ENCODE measurements at regions not wholly inside any gene's neighbourhood (a gene's known extent, or its start where the extent isn't known, plus 50 kb on each side); places are given as distances from the start of the nearest gene placed in this dataset.

DNA sequence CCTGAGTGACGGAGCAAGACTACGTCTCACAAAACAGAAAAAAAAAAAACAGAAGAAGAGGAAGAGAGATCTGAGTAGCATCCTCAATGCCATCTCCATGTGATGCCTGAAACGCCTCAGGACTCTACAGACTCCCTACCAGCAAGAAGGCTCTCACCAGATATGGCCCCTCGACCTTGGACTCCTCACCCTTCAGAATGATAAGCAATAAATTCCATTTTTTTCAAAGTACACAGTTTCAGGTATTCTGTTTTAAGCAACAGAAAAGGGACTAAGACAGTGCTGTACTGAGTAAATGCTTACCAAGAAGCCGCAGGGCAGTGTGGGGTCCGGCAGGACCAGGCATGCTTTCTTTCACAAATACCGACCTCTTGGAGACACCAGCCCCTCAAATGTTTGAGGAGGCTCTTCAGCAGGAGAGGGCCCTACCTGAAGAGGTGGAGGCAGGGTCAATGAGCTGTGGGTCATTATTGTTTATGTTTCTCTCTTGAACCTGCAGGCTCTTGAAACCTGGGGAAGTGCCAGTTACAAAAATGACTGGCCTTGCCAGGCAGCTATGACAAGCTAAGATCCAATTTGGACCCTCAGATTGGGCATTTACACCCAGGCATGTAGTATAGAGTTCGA, 204.1 kb upstream of the LYZL1 start:
- ChIA-PET CTCF (no interaction called here), POLR2A (no interaction called here), RAD21 (ENCODE audit: low non-redundant PET in 1 of 2, low total read pairs in 2 of 2, uncharacterized antibody in 2 of 2, unreplicated experiment in 2 of 2) (no interaction called here)
- Histone ChIP-seq H3K9me2 (ENCODE audit: insufficient read depth) (no peaks in the 10 kb centered on the region), H3K9ac (ENCODE audit: low read length) (no peak overlapping the region), H3K36me3 (ENCODE audit: control insufficient read depth in 1 of 2, insufficient read depth in 2 of 2, low read length in 2 of 2) (no peaks in the 10 kb centered on the region), H4K20me1 (ENCODE audit: insufficient read depth) (no peaks in the 10 kb centered on the region), H3K9me3 (ENCODE audit: control insufficient read depth in 1 of 2, insufficient read depth in 1 of 2, low read depth in 1 of 2, low read length in 2 of 2) (no peaks in the 10 kb centered on the region), H3K79me2 (ENCODE audit: insufficient read depth, low read length) (no peaks in the 10 kb centered on the region), H3K27ac (ENCODE audit: low read depth, low read length) (no peak overlapping the region), H3K4me1 (ENCODE audit: control insufficient read depth in 1 of 2, insufficient read depth in 2 of 2, low read length in 2 of 2) (no peaks in the 10 kb centered on the region), H2AFZ (ENCODE audit: low read depth, low read length, poor library complexity, severe bottlenecking) (no peak overlapping the region), H3K4me3 (replicated peaks in 1 of 2; ENCODE audit: low read depth in 1 of 2, low read length in 2 of 2) (no peak overlapping the region), H3K4me2 (ENCODE audit: low read length) (no peak overlapping the region), H3K27me3 (ENCODE audit: insufficient read depth, low read length) (no peaks in the 10 kb centered on the region)
- intact Hi-C loops (cut with micrococcal nuclease), result no loop called here
- DNase-seq (ENCODE audit: low read depth, low spot score), result no peak
- BruUV-seq (replicated peaks), result no TSS peak
- ATAC-seq, result no peak
- no peak for TF ChIP-seq FOSL1 (IDR thresholded peaks at IDR 0.05; ENCODE audit: low read depth)
- TF ChIP-seq RAD21 (IDR thresholded peaks at IDR 0.05; ENCODE audit: low read depth), result no peak
- TF ChIP-seq EZH2phosphoT487 (IDR thresholded peaks at IDR 0.05; ENCODE audit: borderline replicate concordance), result no peak
- no peak for TF ChIP-seq CEBPB (IDR thresholded peaks at IDR 0.05; ENCODE audit: low read depth)
- no peak for TF ChIP-seq JUND (IDR thresholded peaks at IDR 0.05)
- no peak for TF ChIP-seq POLR2AphosphoS5 (IDR thresholded peaks at IDR 0.05; ENCODE audit: low read depth, low read length)
- TF ChIP-seq, protein P1, sequence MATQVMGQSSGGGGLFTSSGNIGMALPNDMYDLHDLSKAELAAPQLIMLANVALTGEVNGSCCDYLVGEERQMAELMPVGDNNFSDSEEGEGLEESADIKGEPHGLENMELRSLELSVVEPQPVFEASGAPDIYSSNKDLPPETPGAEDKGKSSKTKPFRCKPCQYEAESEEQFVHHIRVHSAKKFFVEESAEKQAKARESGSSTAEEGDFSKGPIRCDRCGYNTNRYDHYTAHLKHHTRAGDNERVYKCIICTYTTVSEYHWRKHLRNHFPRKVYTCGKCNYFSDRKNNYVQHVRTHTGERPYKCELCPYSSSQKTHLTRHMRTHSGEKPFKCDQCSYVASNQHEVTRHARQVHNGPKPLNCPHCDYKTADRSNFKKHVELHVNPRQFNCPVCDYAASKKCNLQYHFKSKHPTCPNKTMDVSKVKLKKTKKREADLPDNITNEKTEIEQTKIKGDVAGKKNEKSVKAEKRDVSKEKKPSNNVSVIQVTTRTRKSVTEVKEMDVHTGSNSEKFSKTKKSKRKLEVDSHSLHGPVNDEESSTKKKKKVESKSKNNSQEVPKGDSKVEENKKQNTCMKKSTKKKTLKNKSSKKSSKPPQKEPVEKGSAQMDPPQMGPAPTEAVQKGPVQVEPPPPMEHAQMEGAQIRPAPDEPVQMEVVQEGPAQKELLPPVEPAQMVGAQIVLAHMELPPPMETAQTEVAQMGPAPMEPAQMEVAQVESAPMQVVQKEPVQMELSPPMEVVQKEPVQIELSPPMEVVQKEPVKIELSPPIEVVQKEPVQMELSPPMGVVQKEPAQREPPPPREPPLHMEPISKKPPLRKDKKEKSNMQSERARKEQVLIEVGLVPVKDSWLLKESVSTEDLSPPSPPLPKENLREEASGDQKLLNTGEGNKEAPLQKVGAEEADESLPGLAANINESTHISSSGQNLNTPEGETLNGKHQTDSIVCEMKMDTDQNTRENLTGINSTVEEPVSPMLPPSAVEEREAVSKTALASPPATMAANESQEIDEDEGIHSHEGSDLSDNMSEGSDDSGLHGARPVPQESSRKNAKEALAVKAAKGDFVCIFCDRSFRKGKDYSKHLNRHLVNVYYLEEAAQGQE (IDR thresholded peaks at IDR 0.05; ENCODE audit: low read depth), result no peak
- no peak for TF ChIP-seq YY1 (IDR thresholded peaks at IDR 0.05; ENCODE audit: extremely low read depth, insufficient replicate concordance, low read depth, low read length)
- TF ChIP-seq, protein P2, sequence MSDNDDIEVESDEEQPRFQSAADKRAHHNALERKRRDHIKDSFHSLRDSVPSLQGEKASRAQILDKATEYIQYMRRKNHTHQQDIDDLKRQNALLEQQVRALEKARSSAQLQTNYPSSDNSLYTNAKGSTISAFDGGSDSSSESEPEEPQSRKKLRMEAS (IDR thresholded peaks at IDR 0.05), result no peak
- TF ChIP-seq SRF (IDR thresholded peaks at IDR 0.05; ENCODE audit: low read depth), result no peak
- no peak for TF ChIP-seq SP1 (IDR thresholded peaks at IDR 0.05; ENCODE audit: low read depth)
- TF ChIP-seq TCF7L2 (IDR thresholded peaks at IDR 0.05; ENCODE audit: borderline replicate concordance, extremely low read depth, insufficient read depth, insufficient read length), result no peak
- no peak for TF ChIP-seq EZH2 (IDR thresholded peaks at IDR 0.05)
- TF ChIP-seq, protein P3, sequence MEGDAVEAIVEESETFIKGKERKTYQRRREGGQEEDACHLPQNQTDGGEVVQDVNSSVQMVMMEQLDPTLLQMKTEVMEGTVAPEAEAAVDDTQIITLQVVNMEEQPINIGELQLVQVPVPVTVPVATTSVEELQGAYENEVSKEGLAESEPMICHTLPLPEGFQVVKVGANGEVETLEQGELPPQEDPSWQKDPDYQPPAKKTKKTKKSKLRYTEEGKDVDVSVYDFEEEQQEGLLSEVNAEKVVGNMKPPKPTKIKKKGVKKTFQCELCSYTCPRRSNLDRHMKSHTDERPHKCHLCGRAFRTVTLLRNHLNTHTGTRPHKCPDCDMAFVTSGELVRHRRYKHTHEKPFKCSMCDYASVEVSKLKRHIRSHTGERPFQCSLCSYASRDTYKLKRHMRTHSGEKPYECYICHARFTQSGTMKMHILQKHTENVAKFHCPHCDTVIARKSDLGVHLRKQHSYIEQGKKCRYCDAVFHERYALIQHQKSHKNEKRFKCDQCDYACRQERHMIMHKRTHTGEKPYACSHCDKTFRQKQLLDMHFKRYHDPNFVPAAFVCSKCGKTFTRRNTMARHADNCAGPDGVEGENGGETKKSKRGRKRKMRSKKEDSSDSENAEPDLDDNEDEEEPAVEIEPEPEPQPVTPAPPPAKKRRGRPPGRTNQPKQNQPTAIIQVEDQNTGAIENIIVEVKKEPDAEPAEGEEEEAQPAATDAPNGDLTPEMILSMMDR (IDR thresholded peaks at IDR 0.05 in 2 of 3, conservative IDR thresholded peaks at IDR 0.05 in 1 of 3; ENCODE audit: borderline replicate concordance in 1 of 3, insufficient read depth in 1 of 3, low read depth in 2 of 3, low read length in 2 of 3), result no peak
- TF ChIP-seq, protein P4, sequence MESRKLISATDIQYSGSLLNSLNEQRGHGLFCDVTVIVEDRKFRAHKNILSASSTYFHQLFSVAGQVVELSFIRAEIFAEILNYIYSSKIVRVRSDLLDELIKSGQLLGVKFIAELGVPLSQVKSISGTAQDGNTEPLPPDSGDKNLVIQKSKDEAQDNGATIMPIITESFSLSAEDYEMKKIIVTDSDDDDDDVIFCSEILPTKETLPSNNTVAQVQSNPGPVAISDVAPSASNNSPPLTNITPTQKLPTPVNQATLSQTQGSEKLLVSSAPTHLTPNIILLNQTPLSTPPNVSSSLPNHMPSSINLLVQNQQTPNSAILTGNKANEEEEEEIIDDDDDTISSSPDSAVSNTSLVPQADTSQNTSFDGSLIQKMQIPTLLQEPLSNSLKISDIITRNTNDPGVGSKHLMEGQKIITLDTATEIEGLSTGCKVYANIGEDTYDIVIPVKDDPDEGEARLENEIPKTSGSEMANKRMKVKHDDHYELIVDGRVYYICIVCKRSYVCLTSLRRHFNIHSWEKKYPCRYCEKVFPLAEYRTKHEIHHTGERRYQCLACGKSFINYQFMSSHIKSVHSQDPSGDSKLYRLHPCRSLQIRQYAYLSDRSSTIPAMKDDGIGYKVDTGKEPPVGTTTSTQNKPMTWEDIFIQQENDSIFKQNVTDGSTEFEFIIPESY (IDR thresholded peaks at IDR 0.05; ENCODE audit: extremely low read depth, insufficient replicate concordance, low read length), result no peak
- TF ChIP-seq EGR1 (IDR thresholded peaks at IDR 0.05; ENCODE audit: low read depth), result no peak
- TF ChIP-seq ELF1 (IDR thresholded peaks at IDR 0.05; ENCODE audit: borderline replicate concordance, low read depth), result no peak
- TF ChIP-seq POLR2A (IDR thresholded peaks at IDR 0.05; ENCODE audit: borderline replicate concordance, extremely low read depth, insufficient read depth, insufficient read length), result no peak

Data from HCT116 (cell line).